ENCODE measurements at regions not wholly inside any gene's neighbourhood (a gene's known extent, or its start where the extent isn't known, plus 50 kb on each side); places are given as distances from the start of the nearest gene placed in this dataset.

DNA sequence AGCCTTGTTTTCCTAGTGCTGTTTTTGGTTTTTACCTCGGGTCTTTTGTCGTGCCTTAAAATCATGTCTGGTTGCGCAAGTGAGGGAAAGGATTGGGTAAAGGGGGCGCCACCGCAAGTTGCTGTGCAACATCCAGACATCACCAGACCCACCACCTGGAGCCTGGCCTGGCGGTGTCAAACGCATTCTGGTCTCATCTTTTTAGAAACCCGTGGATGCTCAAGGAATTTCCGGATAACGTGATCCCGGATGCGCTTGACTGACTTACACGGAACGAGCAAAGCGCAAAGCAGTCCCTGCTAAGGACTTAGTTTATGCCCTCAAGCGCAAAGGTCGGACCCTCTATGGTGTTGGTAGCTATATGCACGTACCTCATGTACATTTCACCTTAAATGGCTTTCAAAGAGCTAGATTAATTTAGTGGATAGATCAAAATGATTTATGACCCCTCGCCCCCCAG, 105.2 kb downstream of the OR2B2 start:
- Histone ChIP-seq H4K20me1 (ENCODE audit: insufficient read depth, low read length) (no peaks in the 10 kb centered on the region), H3K9ac (ENCODE audit: low read depth, low read length) (peak overlapping the region; percentile 63), H3K18ac (ENCODE audit: low read depth, low read length) (peak overlapping the region; percentile 83; the same call in 1 of the 2 replicates), H2AFZ (replicated peaks; ENCODE audit: low read length, poor library complexity) (peak overlapping the region; percentile 91), H2AK9ac (replicated peaks; ENCODE audit: low read depth, low read length, poor library complexity) (peak overlapping the region; percentile 44), H4K91ac (ENCODE audit: insufficient read depth, low read depth, low read length) (peak overlapping the region; percentile 59), H3K4me1 (ENCODE audit: control insufficient read depth, insufficient read depth, low read length) (peaks cover 2% of the 10 kb centered on the region), H3K23ac (ENCODE audit: low read depth, low read length) (peak overlapping the region; percentile 30), H2BK20ac (ENCODE audit: low read depth, low read length) (0 out of 2 replicates have a peak overlapping the region, but pooled peaks have one; percentile 1), H3K14ac (replicated peaks; ENCODE audit: low read depth, low read length) (peak overlapping the region; percentile 10), H2BK5ac (ENCODE audit: low read depth, low read length, poor library complexity, severe bottlenecking) (peak overlapping the region; percentile 90), H4K5ac (ENCODE audit: low read depth, low read length) (peak overlapping the region; percentile 80), H3K56ac (ENCODE audit: extremely low read depth, insufficient read depth, low read length) (peak overlapping the region; percentile 75; the same call in 1 of the 2 replicates), H3K4me2 (ENCODE audit: low read depth, low read length) (peak overlapping the region; percentile 99), H3K27ac (ENCODE audit: insufficient read depth, low read length) (peak overlapping the region; percentile 50), H3K27me3 (ENCODE audit: control insufficient read depth, insufficient read depth, low read length) (no peaks in the 10 kb centered on the region), H3K4me3 (ENCODE audit: insufficient read depth, low read depth, low read length) (peak overlapping the region; percentile 77), H3K79me1 (ENCODE audit: low read depth in 1 of 2, low read length in 2 of 2) (no peaks in the 10 kb centered on the region), H3K9me3 (ENCODE audit: control insufficient read depth, insufficient read depth, low read length) (no peaks in the 10 kb centered on the region), H2AK5ac (ENCODE audit: low read depth, low read length) (peak overlapping the region; percentile 66; the same call in 1 of the 2 replicates), H3K9me1 (ENCODE audit: insufficient read depth, low read length) (peaks cover 4% of the 10 kb centered on the region; the same call in 1 of the 2 replicates), H4K8ac (ENCODE audit: low read depth in 2 of 2, low read length in 2 of 2) (peak overlapping the region; percentile 86 to 98), H2BK15ac (ENCODE audit: low read depth, low read length) (peak overlapping the region; percentile 61; the same call in 1 of the 3 replicates), H2BK120ac (ENCODE audit: low read depth, low read length) (peak overlapping the region; percentile 1), H3K36me3 (ENCODE audit: control insufficient read depth, insufficient read depth, low read length) (no peaks in the 10 kb centered on the region), H3K4ac (ENCODE audit: low read depth, low read length) (peak overlapping the region; percentile 49)
- ChIA-PET POLR2A (ENCODE audit: unreplicated experiment) (interaction anchor here (0.6 to 2.3 kb wide), 4 partner anchors 65 to 660 kb away, joined by 3 to 14 read pairs (median 8); a partner anchor contains a TSS), CTCF (interaction anchor here (2.0 kb wide), 1 partner anchor 88 kb away, joined by 11 read pairs; no protein-coding TSS in a partner anchor)
- in situ Hi-C loops (cut with MboI; ENCODE audit: low sequenced_read_pairs) (loop anchor here (5.0 to 25.0 kb wide), 3 partner anchors 85 to 1495 kb away; a partner anchor contains a TSS), dilution Hi-C loops (cut with HindIII; ENCODE audit: low sequenced_read_pairs, unreplicated experiment) (no loop called here), intact Hi-C loops (cut with micrococcal nuclease) (loop anchor here (5.0 kb wide), 1 partner anchor 660 kb away; a partner anchor contains a TSS)
- BruUV-seq (replicated peaks), result no TSS peak
- peak; percentile 94 for TF ChIP-seq CEBPB (IDR thresholded peaks at IDR 0.05; ENCODE audit: low read depth, low read length)
- no peak for TF ChIP-seq MAZ (IDR thresholded peaks at IDR 0.05; ENCODE audit: borderline replicate concordance, low read depth, low read length)
- DNase-seq, result peak; percentile 60
- ATAC-seq (ENCODE audit: low read depth), result no peak
- WGBS, 2 experiments (ENCODE audit: extremely low coverage in 2 of 2, insufficient read length in 1 of 2), result no CpG with 5 or more reads among the region's 19 CpGs

Measured in IMR-90 (cell line).